ENCODE measurements at regions not wholly inside any gene's neighbourhood (a gene's known extent, or its start where the extent isn't known, plus 50 kb on each side); places are given as distances from the start of the nearest gene placed in this dataset.

DNA sequence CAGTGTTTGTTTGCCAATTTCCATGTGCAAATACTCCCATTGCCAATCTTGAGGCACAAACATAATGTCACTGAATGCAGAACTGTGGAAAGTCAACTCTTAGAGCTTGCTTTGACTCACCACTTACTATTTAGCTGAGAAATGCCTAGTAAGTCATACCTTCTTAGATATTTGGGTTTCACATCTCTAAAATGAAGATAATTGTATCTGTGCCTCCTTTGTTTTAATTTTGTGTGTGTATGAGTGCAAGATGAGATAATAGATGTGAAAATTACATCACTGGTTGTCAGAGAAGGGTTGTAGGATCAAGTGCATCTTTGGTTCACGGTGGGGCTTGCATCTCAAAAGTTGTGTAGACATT, 407.5 kb downstream of the INHBA start:
- Histone ChIP-seq H3K9ac (no peak overlapping the region), H3K4me3 (ENCODE audit: low read depth in 2 of 2, low read length in 1 of 2) (no peak overlapping the region)
- no peak for TF ChIP-seq FOSL2 (IDR thresholded peaks at IDR 0.05; ENCODE audit: borderline replicate concordance, low read depth)
- no peak for TF ChIP-seq GABPA (IDR thresholded peaks at IDR 0.05; ENCODE audit: low read depth)
- no peak for TF ChIP-seq FOXJ3 (CRISPR knock-in tag; IDR thresholded peaks at IDR 0.05)
- TF ChIP-seq RFX5 (IDR thresholded peaks at IDR 0.05; ENCODE audit: low read length), result no peak
- TF ChIP-seq EZH2phosphoT487 (IDR thresholded peaks at IDR 0.05; ENCODE audit: borderline replicate concordance, low read depth), result no peak
- TF ChIP-seq, protein P1, sequence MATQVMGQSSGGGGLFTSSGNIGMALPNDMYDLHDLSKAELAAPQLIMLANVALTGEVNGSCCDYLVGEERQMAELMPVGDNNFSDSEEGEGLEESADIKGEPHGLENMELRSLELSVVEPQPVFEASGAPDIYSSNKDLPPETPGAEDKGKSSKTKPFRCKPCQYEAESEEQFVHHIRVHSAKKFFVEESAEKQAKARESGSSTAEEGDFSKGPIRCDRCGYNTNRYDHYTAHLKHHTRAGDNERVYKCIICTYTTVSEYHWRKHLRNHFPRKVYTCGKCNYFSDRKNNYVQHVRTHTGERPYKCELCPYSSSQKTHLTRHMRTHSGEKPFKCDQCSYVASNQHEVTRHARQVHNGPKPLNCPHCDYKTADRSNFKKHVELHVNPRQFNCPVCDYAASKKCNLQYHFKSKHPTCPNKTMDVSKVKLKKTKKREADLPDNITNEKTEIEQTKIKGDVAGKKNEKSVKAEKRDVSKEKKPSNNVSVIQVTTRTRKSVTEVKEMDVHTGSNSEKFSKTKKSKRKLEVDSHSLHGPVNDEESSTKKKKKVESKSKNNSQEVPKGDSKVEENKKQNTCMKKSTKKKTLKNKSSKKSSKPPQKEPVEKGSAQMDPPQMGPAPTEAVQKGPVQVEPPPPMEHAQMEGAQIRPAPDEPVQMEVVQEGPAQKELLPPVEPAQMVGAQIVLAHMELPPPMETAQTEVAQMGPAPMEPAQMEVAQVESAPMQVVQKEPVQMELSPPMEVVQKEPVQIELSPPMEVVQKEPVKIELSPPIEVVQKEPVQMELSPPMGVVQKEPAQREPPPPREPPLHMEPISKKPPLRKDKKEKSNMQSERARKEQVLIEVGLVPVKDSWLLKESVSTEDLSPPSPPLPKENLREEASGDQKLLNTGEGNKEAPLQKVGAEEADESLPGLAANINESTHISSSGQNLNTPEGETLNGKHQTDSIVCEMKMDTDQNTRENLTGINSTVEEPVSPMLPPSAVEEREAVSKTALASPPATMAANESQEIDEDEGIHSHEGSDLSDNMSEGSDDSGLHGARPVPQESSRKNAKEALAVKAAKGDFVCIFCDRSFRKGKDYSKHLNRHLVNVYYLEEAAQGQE (IDR thresholded peaks at IDR 0.05; ENCODE audit: low read depth, low read length), result no peak
- no peak for TF ChIP-seq SIN3A (IDR thresholded peaks at IDR 0.05; ENCODE audit: borderline replicate concordance, low read depth, low read length)
- TF ChIP-seq FOXM1 (IDR thresholded peaks at IDR 0.05; ENCODE audit: low read depth), result no peak
- no peak for TF ChIP-seq ELF1 (IDR thresholded peaks at IDR 0.05)

DNA sequence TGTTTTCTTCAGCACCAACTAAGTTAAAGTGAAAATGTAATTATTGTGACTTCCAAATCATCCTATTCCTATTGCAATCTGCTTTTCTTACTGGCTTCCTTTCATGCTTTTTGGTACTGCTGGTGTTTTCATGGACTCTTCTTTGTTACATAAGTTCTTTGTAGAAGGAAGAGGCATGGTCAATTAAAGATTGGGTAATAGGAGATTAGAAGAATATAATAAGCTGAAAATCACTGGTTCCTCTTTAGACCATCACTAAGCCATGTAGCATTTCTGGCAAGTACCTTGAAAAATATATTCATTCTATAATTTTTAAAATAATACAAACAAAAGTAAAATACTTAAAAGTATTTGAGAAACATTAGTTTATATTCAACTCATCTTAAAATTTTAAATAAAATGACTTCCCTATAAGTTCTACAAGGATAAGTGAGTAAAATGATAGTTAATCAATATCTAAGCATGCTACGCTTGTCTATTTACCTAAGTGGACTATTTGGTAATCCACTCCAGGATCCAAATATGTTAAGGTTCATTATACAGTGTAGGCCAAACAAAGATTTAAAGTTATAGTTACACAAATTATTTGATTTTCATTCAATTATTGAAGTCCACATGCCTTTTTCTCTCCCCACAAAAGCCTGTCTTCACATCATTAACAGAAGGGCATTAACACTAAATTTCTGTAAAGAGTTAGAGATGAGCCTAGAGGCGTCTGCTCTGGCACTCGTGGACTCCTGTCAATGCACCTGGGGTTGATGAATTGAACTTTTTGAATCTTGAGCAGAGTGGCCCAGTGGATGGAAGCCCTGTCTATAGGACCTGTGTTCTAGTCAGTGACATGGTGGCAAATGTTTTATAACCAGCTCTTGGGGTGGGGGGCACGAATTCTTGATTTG, 408.1 kb downstream of the INHBA start:
- no peaks in the 10 kb centered on the region for H4K20me1 ChIP-seq (ENCODE audit: insufficient read depth)
- no peak overlapping the region for H3K27ac ChIP-seq (ENCODE audit: low read depth in 2 of 2, low read length in 1 of 2)
- 43% methylated on average over 4 of the region's 4 CpGs for WGBS (ENCODE audit: low lambda C conversion rate)
- no peak overlapping the region for H2AFZ ChIP-seq (ENCODE audit: low read depth)
- no peak for TF ChIP-seq TEAD4 (IDR thresholded peaks at IDR 0.05; ENCODE audit: borderline replicate concordance, insufficient read depth)
- TF ChIP-seq TAF1 (IDR thresholded peaks at IDR 0.05; ENCODE audit: borderline replicate concordance, low read depth, low read length), result no peak
- TF ChIP-seq NFIC (IDR thresholded peaks at IDR 0.05; ENCODE audit: borderline replicate concordance), result no peak
- no peak for TF ChIP-seq GABPA (IDR thresholded peaks at IDR 0.05; ENCODE audit: low read depth)
- TF ChIP-seq EZH2phosphoT487 (IDR thresholded peaks at IDR 0.05; ENCODE audit: borderline replicate concordance, low read depth), result no peak
- TF ChIP-seq SMC3 (IDR thresholded peaks at IDR 0.05; ENCODE audit: low read depth, low read length), result no peak
- TF ChIP-seq ELF1 (IDR thresholded peaks at IDR 0.05), result no peak
- H3K4me2 ChIP-seq, result no peak overlapping the region
- H3K4me3 ChIP-seq (ENCODE audit: low read depth in 2 of 2, low read length in 1 of 2), result no peak overlapping the region
- H3K27me3 ChIP-seq (ENCODE audit: insufficient read depth), result no peaks in the 10 kb centered on the region
- ChIA-PET CTCF (interaction anchor here (0.9 kb wide), 1 partner anchor 18 kb away, joined by 3 read pairs; no protein-coding TSS in a partner anchor), POLR2A (no interaction called here)
- no peaks in the 10 kb centered on the region for H3K9me2 ChIP-seq
- 0 out of 2 replicates have a peak, but pooled peaks cover 6% of the 10 kb centered on the region for H3K9me3 ChIP-seq
- no peaks in the 10 kb centered on the region for H3F3A ChIP-seq (replicated peaks; ENCODE audit: insufficient read depth)
- H3K4me1 ChIP-seq (ENCODE audit: control insufficient read depth in 1 of 2, insufficient read depth in 2 of 2, low read depth in 1 of 2, low read length in 1 of 2), result peaks cover 0 to 6% of the 10 kb centered on the region in 2 experiments; a peak in 2 of 4 replicates
- DNase-seq, result no peak
- no peaks in the 10 kb centered on the region for H3K36me3 ChIP-seq (replicated peaks in 1 of 2; ENCODE audit: control insufficient read depth in 1 of 2, insufficient read depth in 2 of 2, low read length in 1 of 2)
- H3K79me2 ChIP-seq (ENCODE audit: insufficient read depth), result no peaks in the 10 kb centered on the region
- no peak overlapping the region for H3K9ac ChIP-seq

More for the DNA sequence above, 407.5 kb downstream of the INHBA start:
- Histone ChIP-seq H3K27me3 (ENCODE audit: insufficient read depth) (no peaks in the 10 kb centered on the region), H2AFZ (ENCODE audit: low read depth) (no peak overlapping the region), H3K9me3 (no peaks in the 10 kb centered on the region), H3K27ac (ENCODE audit: low read depth in 2 of 2, low read length in 1 of 2) (no peak overlapping the region), H3K36me3 (replicated peaks in 1 of 2; ENCODE audit: control insufficient read depth in 1 of 2, insufficient read depth in 2 of 2, low read length in 1 of 2) (no peaks in the 10 kb centered on the region), H3K4me2 (no peak overlapping the region), H3F3A (replicated peaks; ENCODE audit: insufficient read depth) (no peaks in the 10 kb centered on the region), H3K79me2 (ENCODE audit: insufficient read depth) (no peaks in the 10 kb centered on the region), H4K20me1 (ENCODE audit: insufficient read depth) (no peaks in the 10 kb centered on the region), H3K4me1 (ENCODE audit: control insufficient read depth in 1 of 2, insufficient read depth in 2 of 2, low read depth in 1 of 2, low read length in 1 of 2) (peaks cover 0 to 6% of the 10 kb centered on the region in 2 experiments; a peak in 2 of 4 replicates), H3K9me2 (no peaks in the 10 kb centered on the region)
- DNase-seq, result no peak
- ChIA-PET CTCF (interaction anchor here (0.9 kb wide), 1 partner anchor 18 kb away, joined by 3 read pairs; no protein-coding TSS in a partner anchor), POLR2A (no interaction called here)
- 70% methylated on average over 1 of the region's 1 CpG for WGBS (ENCODE audit: low lambda C conversion rate)

Measured in SK-N-SH (cell line).